K562 (cell line): ENCODE measurements at regions not wholly inside any gene's neighbourhood (a gene's known extent, or its start where the extent isn't known, plus 50 kb on each side); places are given as distances from the start of the nearest gene placed in this dataset.

Experiments
- ATAC-seq: fragments of 200-7000 bp; cut with Tn5 transposase; 3 replicates; pipeline ENCODE4 v1.9.1; 2020; ENCODE audit warnings: moderate library complexity
- BruUV-seq: library from RNA; stranded (reverse); fragments of 400-500 nt; replicated peaks from 2 replicates; lab custom pipeline; 2021; lab: Mats Ljungman, UMichigan
- CTCF ChIA-PET: fragments of 300-600 bp; formaldehyde crosslinking; extraction: SDS; loops from one replicate; lab custom pipeline; 2021; ENCODE audit warnings: low intra/inter-chr PET ratio; lab: Yijun Ruan, JAX
- POLR2A ChIA-PET: fragments of 300-600, 350-650 bp; sonication (Branson Sonifier 250); formaldehyde crosslinking; extraction: SDS; loops from one replicate; lab custom pipeline; 2021; ENCODE audit warnings: antibody characterized with exemption, inconsistent platforms; lab: Yijun Ruan, JAX
- DNase-seq, 4 experiments: peaks; one replicate each; pipeline versions ENCODE4 v3.0.0 to v3.0.0-alpha.2; 2011 to 2018; ENCODE audit warnings: low spot score in 3 of 4, mixed read lengths in 3 of 4; ENCODE audit errors: extremely low read depth in 1 of 4
- FAIRE-seq: peaks from 2 replicates; lab custom pipeline; 2011; peaks lifted over from hg19 to GRCh38; lab: Jason Lieb, UNC
- H2AFZ ChIP-seq: 2 replicates; pipeline ENCODE4 v1.6.0; 2011; ENCODE audit warnings: low read depth, low read length, control low read depth, inconsistent platforms
- H3K27ac ChIP-seq: fragments of 200-600 bp; 3 replicates; pipeline ENCODE4 v1.8.0; 2011; ENCODE audit warnings: low read depth, mild to moderate bottlenecking, control low read depth, inconsistent platforms, low read length, moderate library complexity, mixed read lengths; ENCODE audit errors: extremely low read depth
- H3K27me3 ChIP-seq, 2 experiments: fragments of 300-600 bp in 1 of 2; 2 replicates in 1 of 2; 3 replicates in 1 of 2; pipeline versions ENCODE4 v1.6.0 to v1.8.0; 2011; ENCODE audit warnings: inconsistent platforms in 2 of 2, low read length in 2 of 2, mild to moderate bottlenecking in 1 of 2, mixed read lengths in 1 of 2, moderate library complexity in 1 of 2; ENCODE audit not compliant: control insufficient read depth in 2 of 2, insufficient read depth in 2 of 2
- H3K36me3 ChIP-seq: fragments of 300-600 bp; 3 replicates; pipeline ENCODE4 v1.8.0; 2011; ENCODE audit warnings: mild to moderate bottlenecking, low read length, inconsistent platforms; ENCODE audit not compliant: control insufficient read depth, insufficient read depth
- H3K4me1 ChIP-seq, 2 experiments: fragments of 200-600 bp in 1 of 2; replicated peaks in 1 of 2; 2 replicates in 1 of 2; 3 replicates in 1 of 2; pipeline versions ENCODE4 v1.5.1 to v1.8.0; 2011; ENCODE audit warnings: inconsistent platforms in 2 of 2, low read length in 2 of 2, mild to moderate bottlenecking in 1 of 2, mixed read lengths in 1 of 2, moderate library complexity in 1 of 2; ENCODE audit not compliant: control insufficient read depth in 2 of 2, insufficient read depth in 2 of 2
- H3K4me2 ChIP-seq: 2 replicates; pipeline ENCODE4 v1.6.1; 2011; ENCODE audit warnings: low read length, control low read depth, inconsistent platforms, mixed read lengths; ENCODE audit not compliant: insufficient read depth
- H3K4me3 ChIP-seq: fragments of 200-600 bp; sonication (generic), shearing (Covaris generic); 2 replicates; pipeline ENCODE4 v1.5.1; 2016; ENCODE audit warnings: control low read depth, inconsistent platforms
- H3K79me2 ChIP-seq: fragments of 200-600 bp; 3 replicates; pipeline ENCODE4 v1.8.0; 2011; ENCODE audit warnings: low read length, inconsistent platforms; ENCODE audit not compliant: control insufficient read depth, insufficient read depth
- H3K9ac ChIP-seq, 2 experiments: 2 replicates each; pipeline versions ENCODE4 v1.6.0 to v1.6.1; 2011; ENCODE audit warnings: low read depth in 2 of 2, low read length in 2 of 2, control low read depth in 1 of 2, inconsistent platforms in 1 of 2, mild to moderate bottlenecking in 1 of 2, mixed read lengths in 1 of 2; ENCODE audit not compliant: insufficient read depth in 1 of 2
- H3K9me1 ChIP-seq: one replicate; pipeline ENCODE4 v1.6.0; 2011; ENCODE audit warnings: inconsistent platforms, mild to moderate bottlenecking, low read length, moderate library complexity; ENCODE audit not compliant: control insufficient read depth, insufficient read depth
- H3K9me3 ChIP-seq: replicated peaks from 2 replicates; pipeline ENCODE4 v1.5.1; 2011; ENCODE audit warnings: low read depth, low read length, inconsistent platforms; ENCODE audit not compliant: control insufficient read depth, insufficient read depth
- H4K20me1 ChIP-seq: replicated peaks from 2 replicates; pipeline ENCODE4 v1.6.1; 2011; ENCODE audit warnings: low read length, inconsistent platforms, mixed read lengths; ENCODE audit not compliant: control insufficient read depth, insufficient read depth
- FOSL1 ChIP-seq: fragments of 200-800 bp; sonication (Bioruptor generic); conservative IDR thresholded peaks from 2 replicates; pipeline ENCODE4 v1.6.1; 2016; ENCODE audit warnings: missing genetic modification characterization, missing compliant biosample characterization
- GTF2A2 ChIP-seq: IDR thresholded peaks from 2 replicates; pipeline ENCODE4 v1.6.1; 2016; ENCODE audit warnings: mild to moderate bottlenecking, missing genetic modification characterization, missing compliant biosample characterization
- GTF2E2 ChIP-seq: fragments of 200-800 bp; sonication (Bioruptor generic); IDR thresholded peaks from 2 replicates; pipeline ENCODE4 v1.6.1; 2016; ENCODE audit warnings: missing genetic modification characterization, missing compliant biosample characterization
- KLF10 ChIP-seq: fragments of 250-450 bp; sonication (Bioruptor Pico); IDR thresholded peaks from 2 replicates; pipeline ENCODE4 v1.6.1; 2021; ENCODE audit warnings: matching md5 sums
- MTA2 ChIP-seq: fragments of 450-650 bp; IDR thresholded peaks from 2 replicates; pipeline ENCODE4 v1.6.1; 2016; ENCODE audit warnings: low read depth
- PCBP2 ChIP-seq: fragments of 200-400 bp; formaldehyde crosslinking; IDR thresholded peaks from 2 replicates; pipeline ENCODE4 v1.6.1; 2018; ENCODE audit warnings: low read length, low read depth, mild to moderate bottlenecking, moderate library complexity; ENCODE audit not compliant: poor library complexity, severe bottlenecking
- RAD21 ChIP-seq, 2 experiments: fragments of 250-450 bp in 1 of 2; fragments of 450-650 bp in 1 of 2; sonication (Bioruptor Pico) in 1 of 2; formaldehyde crosslinking in 1 of 2; IDR thresholded peaks in 1 of 2; conservative IDR thresholded peaks in 1 of 2; 2 replicates each; pipeline versions ENCODE4 v1.4.0 to v1.8.0; 2020 to 2022; ENCODE audit warnings: mild to moderate bottlenecking in 2 of 2, moderate library complexity in 1 of 2
- SAP30 ChIP-seq: fragments of 200-600 bp; sonication (generic); IDR thresholded peaks from 2 replicates; pipeline ENCODE4 v1.6.1; 2012; ENCODE audit warnings: borderline replicate concordance, low read depth, mild to moderate bottlenecking, moderate library complexity, low read length, control low read depth, inconsistent platforms; ENCODE audit not compliant: insufficient read depth, poor library complexity, severe bottlenecking
- SETDB1 ChIP-seq: IDR thresholded peaks from one replicate; pipeline ENCODE4 v1.6.1; 2012; ENCODE audit warnings: low read length, control low read depth, inconsistent platforms
- ZNF785 ChIP-seq: fragments of 250-450 bp; sonication (Bioruptor Pico); IDR thresholded peaks from 2 replicates; pipeline ENCODE4 v1.4.0; 2020; ENCODE audit warnings: mild to moderate bottlenecking
- WGBS: fragments of 100-300 bp; shearing (Covaris generic); methylation state at CpG from one replicate; pipeline ENCODE4 v1.1.6; 2016; ENCODE audit warnings: low coverage, mixed read lengths; ENCODE audit not compliant: insufficient coverage; ENCODE audit errors: missing lambda C conversion rate; 5-methylcytosine and 5-hydroxymethylcytosine counted together
- in situ Hi-C: fragments of 300-500 bp; cut with MboI; formaldehyde crosslinking; loops from 4 replicates; pipeline ENCODE4 v1.15.0; 2018; ENCODE audit warnings: inconsistent platforms, mixed read lengths
- intact Hi-C: fragments of 100-400 bp; cut with micrococcal nuclease; formaldehyde crosslinking; loops from 2 replicates; pipeline ENCODE4 v1.14.2; 2022
- TF ChIP-seq, protein P1 (sequence below): fragments of 250-450 bp; sonication (Bioruptor Pico); IDR thresholded peaks from 2 replicates; pipeline ENCODE4 v1.8.0; 2022; ENCODE audit warnings: moderate library complexity, mild to moderate bottlenecking, inconsistent platforms
- TF ChIP-seq, protein P2 (sequence below), 2 experiments: IDR thresholded peaks in 1 of 2; conservative IDR thresholded peaks in 1 of 2; 2 replicates each; pipeline ENCODE4 v1.6.1; 2016; ENCODE audit warnings: low read depth in 2 of 2, mild to moderate bottlenecking in 1 of 2, missing compliant biosample characterization in 1 of 2, missing genetic modification characterization in 1 of 2, moderate library complexity in 1 of 2

DNA sequence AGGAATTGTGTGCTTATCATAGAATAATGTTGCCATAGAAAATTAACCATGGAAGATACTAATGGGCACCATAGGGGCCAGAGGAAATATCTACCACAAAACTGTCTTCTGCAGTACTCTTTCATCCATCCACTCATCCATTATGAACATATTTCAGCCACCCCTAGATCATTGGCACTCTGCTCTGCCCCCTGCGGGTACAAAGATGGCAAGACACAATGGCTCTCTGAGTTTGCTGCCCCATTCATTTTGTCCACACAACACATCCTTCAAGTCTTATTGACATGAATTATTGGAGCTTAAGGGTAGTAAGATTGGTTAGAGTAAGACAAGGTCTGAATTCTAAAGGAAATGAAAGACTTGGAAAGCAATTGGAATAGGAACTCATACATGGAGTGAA, 1224.7 kb upstream of the CELF4 start:
- in situ Hi-C loops (no loop called here), intact Hi-C loops (loop anchor here (1.0 kb wide), 1 partner anchor 35 kb away; no protein-coding TSS in a partner anchor)
- no TSS peak for BruUV-seq
- Histone ChIP-seq H3K36me3 (no peaks in the 10 kb centered on the region), H3K9me3 (no peaks in the 10 kb centered on the region; the same call in 1 of the 2 replicates), H3K79me2 (no peaks in the 10 kb centered on the region), H3K27me3 (no peaks in the 10 kb centered on the region), H3K9me1 (no peaks in the 10 kb centered on the region), H3K4me2 (no peak overlapping the region), H3K4me3 (no peak overlapping the region), H2AFZ (no peak overlapping the region), H4K20me1 (no peaks in the 10 kb centered on the region), H3K27ac (no peak overlapping the region), H3K4me1 (no peaks in the 10 kb centered on the region), H3K9ac (no peak overlapping the region)
- DNase-seq (peak in 1 of 4 experiments; percentile 2), FAIRE-seq (no peak), ATAC-seq (no peak)
- ChIA-PET CTCF (no interaction called here), POLR2A (no interaction called here)
- TF ChIP-seq FOSL1 (tag): no peak
- TF ChIP-seq GTF2A2: no peak
- no peak for TF ChIP-seq RAD21 (CRISPR knock-in tag; conservative IDR thresholded peaks at IDR 0.05 in 1 of 2, IDR thresholded peaks at IDR 0.05 in 1 of 2)
- no peak for TF ChIP-seq KLF10 (CRISPR knock-in tag)
- TF ChIP-seq, protein P1, sequence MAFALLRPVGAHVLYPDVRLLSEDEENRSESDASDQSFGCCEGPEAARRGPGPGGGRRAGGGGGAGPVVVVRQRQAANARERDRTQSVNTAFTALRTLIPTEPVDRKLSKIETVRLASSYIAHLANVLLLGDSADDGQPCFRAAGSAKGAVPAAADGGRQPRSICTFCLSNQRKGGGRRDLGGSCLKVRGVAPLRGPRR (CRISPR knock-in tag): no peak
- TF ChIP-seq SAP30: no peak
- no peak for TF ChIP-seq SETDB1
- TF ChIP-seq MTA2: no peak
- TF ChIP-seq, protein P2, sequence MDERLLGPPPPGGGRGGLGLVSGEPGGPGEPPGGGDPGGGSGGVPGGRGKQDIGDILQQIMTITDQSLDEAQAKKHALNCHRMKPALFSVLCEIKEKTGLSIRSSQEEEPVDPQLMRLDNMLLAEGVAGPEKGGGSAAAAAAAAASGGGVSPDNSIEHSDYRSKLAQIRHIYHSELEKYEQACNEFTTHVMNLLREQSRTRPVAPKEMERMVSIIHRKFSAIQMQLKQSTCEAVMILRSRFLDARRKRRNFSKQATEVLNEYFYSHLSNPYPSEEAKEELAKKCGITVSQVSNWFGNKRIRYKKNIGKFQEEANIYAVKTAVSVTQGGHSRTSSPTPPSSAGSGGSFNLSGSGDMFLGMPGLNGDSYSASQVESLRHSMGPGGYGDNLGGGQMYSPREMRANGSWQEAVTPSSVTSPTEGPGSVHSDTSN (CRISPR knock-in tag; IDR thresholded peaks at IDR 0.05; ENCODE audit: low read depth): no peak
- TF ChIP-seq, protein P2 (tag; conservative IDR thresholded peaks at IDR 0.05; ENCODE audit: low read depth): no peak
- no peak for TF ChIP-seq PCBP2
- no peak for TF ChIP-seq ZNF785 (CRISPR knock-in tag)
- no peak for TF ChIP-seq GTF2E2 (tag)
- WGBS: 0% methylated on average over 1 of the region's 1 CpG
